H1 (cell line): ENCODE measurements at regions not wholly inside any gene's neighbourhood (a gene's known extent, or its start where the extent isn't known, plus 50 kb on each side); places are given as distances from the start of the nearest gene placed in this dataset.

Experiments used
- CTBP2 ChIP-seq: IDR thresholded peaks from 2 replicates; pipeline ENCODE4 v1.7.0; 2011; ENCODE audit warnings: borderline replicate concordance, mild to moderate bottlenecking, moderate library complexity, mixed read lengths, low read length; ENCODE audit not compliant: insufficient read depth, insufficient read length
- EZH2 ChIP-seq: fragments of 200-600 bp; sonication (generic); IDR thresholded peaks from 2 replicates; pipeline ENCODE4 v1.7.1; 2012; ENCODE audit warnings: low read depth, mild to moderate bottlenecking, moderate library complexity, low read length, inconsistent platforms; ENCODE audit not compliant: severe bottlenecking
- FOSL1 ChIP-seq: IDR thresholded peaks from 2 replicates; pipeline ENCODE4 v1.6.1; 2011; ENCODE audit warnings: mild to moderate bottlenecking, low read depth, low read length, moderate library complexity; ENCODE audit not compliant: insufficient read depth
- NRF1 ChIP-seq: IDR thresholded peaks from 2 replicates; pipeline ENCODE4 v1.6.1; 2011; ENCODE audit warnings: mild to moderate bottlenecking, low read depth, low read length, improper control_type of control experiment
- POLR2AphosphoS5 ChIP-seq: IDR thresholded peaks from 2 replicates; pipeline ENCODE4 v1.6.1; 2011; ENCODE audit warnings: low read depth, low read length
- RXRA ChIP-seq: IDR thresholded peaks from 2 replicates; pipeline ENCODE4 v1.6.1; 2011; ENCODE audit warnings: low read depth, mild to moderate bottlenecking, low read length, moderate library complexity; ENCODE audit not compliant: insufficient read depth
- SIRT6 ChIP-seq: IDR thresholded peaks from one replicate; pipeline ENCODE4 v1.7.1; 2012; ENCODE audit warnings: low read length, inconsistent platforms
- USF2 ChIP-seq: IDR thresholded peaks from 2 replicates; pipeline ENCODE4 v1.6.1; 2011; ENCODE audit warnings: low read length, improper control_type of control experiment

- TF ChIP-seq RXRA (no peak), FOSL1 (no peak), USF2 (no peak), EZH2 (no peak), SIRT6 (no peak), CTBP2 (no peak), NRF1 (no peak), POLR2AphosphoS5 (no peak)
Measured at GRCh38 chr6:121608270-121608669, 172.8 kb downstream of the GJA1 start (continued).
